Right atrium auricular region (tissue), 2 donors: ENCODE measurements at regions not wholly inside any gene's neighbourhood (a gene's known extent, or its start where the extent isn't known, plus 50 kb on each side); places are given as distances from the start of the nearest gene placed in this dataset.
"Not testable (repeated sequence)": the region's sequence is repeated elsewhere in the genome, so short reads cannot be mapped to it uniquely, and the experiment has no call there.

ENCODE experiments used
- DNase-seq: peaks from one replicate; pipeline ENCODE4 v3.0.0-alpha.2; 2019; ENCODE audit warnings: low spot score
- H3K27ac ChIP-seq, 2 donors: fragments of 200-600 bp; sonication (generic); 1 replicate in 1 of 2; 2 replicates in 1 of 2; pipeline ENCODE4 v1.5.1; 2016 to 2019
- H3K27me3 ChIP-seq, 2 donors: fragments of 200-600 bp; sonication (generic); one replicate each; pipeline versions ENCODE4 v1.5.1 to v1.6.0; 2017 to 2019
- H3K36me3 ChIP-seq: fragments of 200-600 bp; sonication (generic); one replicate; pipeline ENCODE4 v1.5.1; 2016
- H3K4me1 ChIP-seq, 2 donors: fragments of 200-600 bp; sonication (generic); one replicate each; pipeline versions ENCODE4 v1.5.1 to v1.6.0; 2017 to 2019
- H3K4me3 ChIP-seq, 2 donors: fragments of 200-600 bp; sonication (generic); 1 replicate in 1 of 2; 2 replicates in 1 of 2; pipeline ENCODE4 v1.5.1; 2017 to 2019; ENCODE audit warnings: mild to moderate bottlenecking in 1 of 2, moderate library complexity in 1 of 2
- H3K9me3 ChIP-seq, 2 donors: fragments of 200-600 bp; sonication (generic); one replicate each; pipeline ENCODE4 v1.5.1; 2019
- TF ChIP-seq, protein P1 (sequence below), 2 donors: fragments of 200-600 bp; sonication (generic); IDR thresholded peaks; one replicate each; pipeline ENCODE4 v1.5.1; 2019; ENCODE audit warnings: antibody characterized with exemption in 2 of 2

DNA sequence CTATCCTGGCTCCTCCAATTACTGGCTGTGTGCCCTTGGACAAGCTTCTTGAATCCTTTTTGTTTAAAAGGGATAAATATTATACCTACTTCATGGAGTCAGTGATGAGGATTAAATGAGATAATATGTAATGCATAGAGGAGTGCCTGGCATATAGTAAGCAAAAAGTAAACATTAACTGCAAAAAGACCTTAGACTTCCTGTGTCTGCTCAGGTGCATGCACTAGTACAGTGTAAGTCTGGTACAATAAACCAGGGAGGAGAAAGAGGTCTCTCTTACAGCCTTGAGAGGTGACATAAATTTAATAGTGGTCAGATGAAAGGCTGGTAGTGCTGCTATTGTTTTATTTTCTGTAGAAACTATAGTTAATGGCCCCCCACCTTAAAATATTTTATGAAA is 305.2 kb upstream of the MIS18BP1 start:
- no peaks in the 10 kb centered on the region for H3K36me3 ChIP-seq
- TF ChIP-seq, protein P1, sequence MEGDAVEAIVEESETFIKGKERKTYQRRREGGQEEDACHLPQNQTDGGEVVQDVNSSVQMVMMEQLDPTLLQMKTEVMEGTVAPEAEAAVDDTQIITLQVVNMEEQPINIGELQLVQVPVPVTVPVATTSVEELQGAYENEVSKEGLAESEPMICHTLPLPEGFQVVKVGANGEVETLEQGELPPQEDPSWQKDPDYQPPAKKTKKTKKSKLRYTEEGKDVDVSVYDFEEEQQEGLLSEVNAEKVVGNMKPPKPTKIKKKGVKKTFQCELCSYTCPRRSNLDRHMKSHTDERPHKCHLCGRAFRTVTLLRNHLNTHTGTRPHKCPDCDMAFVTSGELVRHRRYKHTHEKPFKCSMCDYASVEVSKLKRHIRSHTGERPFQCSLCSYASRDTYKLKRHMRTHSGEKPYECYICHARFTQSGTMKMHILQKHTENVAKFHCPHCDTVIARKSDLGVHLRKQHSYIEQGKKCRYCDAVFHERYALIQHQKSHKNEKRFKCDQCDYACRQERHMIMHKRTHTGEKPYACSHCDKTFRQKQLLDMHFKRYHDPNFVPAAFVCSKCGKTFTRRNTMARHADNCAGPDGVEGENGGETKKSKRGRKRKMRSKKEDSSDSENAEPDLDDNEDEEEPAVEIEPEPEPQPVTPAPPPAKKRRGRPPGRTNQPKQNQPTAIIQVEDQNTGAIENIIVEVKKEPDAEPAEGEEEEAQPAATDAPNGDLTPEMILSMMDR (IDR thresholded peaks at IDR 0.05) = no peak
- no peak overlapping the region for H3K27ac ChIP-seq
- H3K9me3 ChIP-seq = no peaks in the 10 kb centered on the region
- no peaks in the 10 kb centered on the region for H3K27me3 ChIP-seq
- H3K4me1 ChIP-seq = no peaks in the 10 kb centered on the region
- no peak overlapping the region for H3K4me3 ChIP-seq
- no peak for DNase-seq

DNA sequence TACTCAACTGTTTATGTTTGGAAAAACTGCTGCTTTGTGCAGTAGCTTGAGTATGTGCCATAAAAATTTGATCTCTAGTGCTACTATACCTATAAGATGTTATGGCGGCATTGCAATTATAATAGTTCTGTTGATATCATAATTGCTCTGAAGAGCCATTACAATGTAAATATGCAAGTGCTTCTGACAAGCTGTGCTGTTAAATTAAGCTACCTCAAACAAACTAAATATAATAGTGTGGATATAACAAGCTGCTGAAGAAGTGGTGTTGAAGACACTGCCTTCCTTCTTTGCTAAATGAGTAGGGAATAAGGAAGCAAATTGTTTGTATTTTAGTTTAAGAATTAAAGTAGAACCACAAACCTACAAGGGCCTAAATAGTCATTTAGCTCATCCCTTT is 301.0 kb upstream of the MIS18BP1 start:
- H3K9me3 ChIP-seq = no peaks in the 10 kb centered on the region
- DNase-seq = no peak
- TF ChIP-seq, protein P1 (IDR thresholded peaks at IDR 0.05) = no peak
- H3K4me3 ChIP-seq = no peak overlapping the region
- H3K36me3 ChIP-seq = no peaks in the 10 kb centered on the region
- H3K27ac ChIP-seq = no peak overlapping the region
- H3K4me1 ChIP-seq = no peaks in the 10 kb centered on the region
- H3K27me3 ChIP-seq = no peaks in the 10 kb centered on the region

DNA sequence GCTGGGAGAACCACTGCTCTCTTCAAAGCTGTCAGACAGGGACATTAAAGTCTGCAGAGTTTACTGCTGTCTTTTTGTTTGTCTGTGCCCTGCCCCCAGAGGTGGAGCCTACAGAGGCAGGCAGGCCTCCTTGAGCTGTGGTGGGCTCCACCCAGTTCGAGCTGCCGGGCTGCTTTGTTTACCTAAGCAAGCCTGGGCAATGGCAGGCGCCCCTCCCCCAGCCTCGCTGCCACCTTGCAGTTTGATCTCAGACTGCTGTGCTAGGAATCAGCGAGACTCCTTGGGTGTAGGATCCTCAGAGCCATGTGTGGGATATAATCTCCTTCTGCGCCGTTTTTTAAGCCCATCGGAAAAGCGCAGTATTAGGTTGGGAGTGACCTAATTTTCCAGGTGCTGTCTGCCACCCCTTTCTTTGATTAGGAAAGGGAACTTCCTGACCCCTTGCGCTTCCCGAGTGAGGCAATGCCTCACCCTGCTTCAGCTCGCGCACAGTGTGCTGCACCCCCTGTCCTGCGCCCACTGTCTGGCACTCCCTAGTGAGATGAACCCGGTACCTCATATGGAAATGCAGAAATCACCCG is 298.3 kb upstream of the MIS18BP1 start:
- not testable (repeated sequence) for DNase-seq, H3K9me3 ChIP-seq, H3K27me3 ChIP-seq, H3K4me1 ChIP-seq, H3K36me3 ChIP-seq, H3K27ac ChIP-seq
- peak overlapping the region in 1 of 2 donors; percentile 13 for H3K4me3 ChIP-seq

DNA sequence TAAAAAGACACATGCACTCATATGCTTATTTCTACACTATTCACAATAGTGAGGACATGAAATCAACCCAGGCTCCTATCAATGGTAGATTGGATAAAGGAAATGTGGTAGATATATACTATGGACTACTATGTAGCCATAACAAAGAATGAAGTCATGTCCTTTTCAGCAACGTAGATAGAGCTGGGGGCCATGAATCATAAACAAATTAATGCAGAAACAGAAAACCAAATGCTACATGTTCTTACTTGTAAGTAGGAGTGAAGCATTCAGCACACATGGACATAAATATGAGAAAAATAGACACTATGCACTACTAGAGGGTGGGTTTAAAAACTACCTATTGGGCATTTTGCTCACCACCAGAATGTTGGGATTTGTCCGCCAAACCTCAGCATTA is 278.0 kb upstream of the MIS18BP1 start:
- H3K27me3 ChIP-seq = no peaks in the 10 kb centered on the region
- H3K27ac ChIP-seq = no peak overlapping the region
- TF ChIP-seq, protein P1 (IDR thresholded peaks at IDR 0.05) = no peak
- H3K4me3 ChIP-seq = no peak overlapping the region
- peaks cover 0 to 4% of the 10 kb centered on the region in 2 donors for H3K9me3 ChIP-seq
- H3K4me1 ChIP-seq = no peaks in the 10 kb centered on the region
- no peaks in the 10 kb centered on the region for H3K36me3 ChIP-seq
- no peak for DNase-seq

DNA sequence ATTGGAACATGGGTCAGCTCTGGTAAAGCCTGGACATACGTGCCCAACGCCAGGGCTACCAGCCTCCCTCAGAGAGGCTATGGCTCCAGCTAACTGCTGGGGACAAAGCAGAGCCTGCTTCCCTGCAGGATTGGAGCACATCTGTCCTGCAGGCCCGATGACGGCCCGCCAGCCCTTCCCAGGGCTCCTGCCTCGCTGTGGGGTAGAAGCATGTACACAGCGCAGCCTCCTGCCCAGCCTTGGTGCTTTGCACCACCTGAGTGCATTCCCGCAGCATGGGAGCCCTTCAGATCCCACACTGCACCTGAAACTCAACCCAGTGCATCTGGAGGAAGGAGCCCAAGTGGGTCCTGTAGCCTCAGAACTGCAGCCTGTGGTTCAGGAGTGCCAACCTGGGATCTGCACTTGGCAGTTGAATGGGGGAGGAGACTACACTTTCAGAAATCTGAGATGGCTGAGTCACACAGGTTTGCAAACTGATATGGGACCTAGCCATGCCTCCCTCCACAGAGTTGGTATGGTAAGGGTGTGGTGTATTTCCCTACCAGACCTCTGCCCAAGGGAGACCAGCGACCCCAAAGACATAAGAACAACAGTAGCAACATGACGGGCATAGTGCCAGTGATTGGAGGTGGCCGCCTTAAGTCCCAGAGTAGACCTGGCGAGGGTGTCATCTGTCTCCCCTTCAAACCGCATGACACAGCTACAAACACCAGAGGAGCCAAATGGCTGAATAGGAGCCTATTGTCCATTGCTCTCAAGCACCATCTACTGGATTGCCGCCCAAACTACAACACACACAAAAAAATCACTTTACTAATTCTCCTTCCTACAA is 273.9 kb upstream of the MIS18BP1 start:
- no peak overlapping the region for H3K4me3 ChIP-seq
- no peak overlapping the region for H3K27ac ChIP-seq
- no peaks in the 10 kb centered on the region for H3K27me3 ChIP-seq
- no peaks in the 10 kb centered on the region for H3K9me3 ChIP-seq
- no peaks in the 10 kb centered on the region for H3K36me3 ChIP-seq
- TF ChIP-seq, protein P1 (IDR thresholded peaks at IDR 0.05) = peak in 1 of 2 donors; percentile 62
- H3K4me1 ChIP-seq = no peaks in the 10 kb centered on the region
- DNase-seq = no peak

DNA sequence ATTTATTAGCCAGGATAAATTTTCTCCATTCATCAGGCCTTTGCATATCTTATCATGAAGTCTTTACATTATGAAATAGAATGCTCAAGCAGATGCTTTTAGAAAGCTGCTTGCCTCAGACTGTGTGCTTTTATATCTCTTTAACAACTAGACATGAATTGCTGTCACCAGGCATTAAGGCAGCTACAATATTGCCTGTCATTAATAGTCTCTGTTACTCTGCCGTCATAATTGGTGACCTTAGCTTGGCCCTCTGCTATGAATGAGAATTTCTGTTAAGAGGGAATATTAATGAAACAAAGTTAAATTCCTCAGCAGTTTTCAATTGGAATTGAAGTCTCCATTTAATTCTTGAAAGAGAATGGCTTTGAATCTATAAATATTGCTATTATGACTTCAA is 266.8 kb upstream of the MIS18BP1 start:
- DNase-seq = no peak
- H3K27me3 ChIP-seq = no peaks in the 10 kb centered on the region
- TF ChIP-seq, protein P1 (IDR thresholded peaks at IDR 0.05) = no peak

More for the DNA sequence above, 266.8 kb upstream of the MIS18BP1 start:
- no peaks in the 10 kb centered on the region for H3K4me1 ChIP-seq
- H3K36me3 ChIP-seq = no peaks in the 10 kb centered on the region
- no peaks in the 10 kb centered on the region for H3K9me3 ChIP-seq
- no peak overlapping the region for H3K4me3 ChIP-seq
- no peak overlapping the region for H3K27ac ChIP-seq
